Upper lobe of right lung (tissue), 1 donor: ENCODE measurements at regions not wholly inside any gene's neighbourhood (a gene's known extent, or its start where the extent isn't known, plus 50 kb on each side); places are given as distances from the start of the nearest gene placed in this dataset.
"Not testable (repeated sequence)": the region's sequence is repeated elsewhere in the genome, so short reads cannot be mapped to it uniquely, and the experiment has no call there.

Experiments
- ATAC-seq: fragments of 200-7000 bp; cut with Tn5 transposase; one replicate; pipeline ENCODE4 v1.9.1; 2020; ENCODE audit warnings: mild to moderate bottlenecking, moderate library complexity
- DNase-seq: peaks from one replicate; pipeline ENCODE4 v3.0.0-alpha.2; 2020
- H3K27ac ChIP-seq: fragments of 200-600 bp; one replicate; pipeline ENCODE4 v1.8.0; 2022
- H3K27me3 ChIP-seq: fragments of 200-600 bp; one replicate; pipeline ENCODE4 v1.8.0; 2022; ENCODE audit warnings: mild to moderate bottlenecking
- H3K36me3 ChIP-seq: fragments of 200-600 bp; one replicate; pipeline ENCODE4 v1.8.0; 2022
- H3K4me1 ChIP-seq: fragments of 200-600 bp; one replicate; pipeline ENCODE4 v1.8.0; 2022
- H3K4me3 ChIP-seq: fragments of 200-600 bp; one replicate; pipeline ENCODE4 v1.8.0; 2022; ENCODE audit warnings: mild to moderate bottlenecking
- H3K9me3 ChIP-seq: fragments of 200-600 bp; one replicate; pipeline ENCODE4 v1.8.0; 2022
- CTCF ChIP-seq: fragments of 200-600 bp; IDR thresholded peaks from one replicate; pipeline ENCODE4 v1.8.0; 2022; ENCODE audit warnings: antibody characterized with exemption
- intact Hi-C: fragments of 100-400 bp; cut with DNase I; formaldehyde crosslinking; loops from one replicate; pipeline ENCODE4 v1.11.0; 2022
- donor health status: DM: no; HTN: yes; CAD: no; lungs with severe emphysema.

GRCh38 chr14:45799511-45799910 lies 546.5 kb upstream of the MIS18BP1 start:
- Histone ChIP-seq H3K9me3 (no peaks in the 10 kb centered on the region), H3K27me3 (no peaks in the 10 kb centered on the region), H3K4me3 (no peak overlapping the region), H3K27ac (no peak overlapping the region), H3K4me1 (no peaks in the 10 kb centered on the region), H3K36me3 (no peaks in the 10 kb centered on the region)
- DNase-seq (no peak), ATAC-seq (no peak)
- intact Hi-C loops: no loop called here
- TF ChIP-seq CTCF: no peak

DNA sequence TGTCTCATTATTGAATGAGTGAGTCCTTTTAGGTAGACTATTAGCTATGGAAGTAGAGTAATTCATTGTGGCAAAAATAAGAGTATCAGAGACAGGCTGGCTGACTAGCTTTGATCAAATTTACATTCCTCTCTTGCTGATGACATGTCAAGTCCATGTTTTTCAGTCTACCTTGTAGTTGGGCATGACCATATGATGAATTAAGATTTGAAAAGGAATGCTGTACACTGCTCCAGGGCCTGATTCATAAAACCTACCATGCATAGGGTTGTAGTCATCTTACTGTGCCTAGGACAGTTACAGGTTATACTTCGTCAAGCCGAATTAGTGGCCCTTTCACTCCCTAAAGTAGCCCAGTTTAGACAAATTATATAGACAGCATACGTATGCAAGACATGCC lies 545.7 kb upstream of the MIS18BP1 start:
- Histone ChIP-seq H3K9me3 (no peaks in the 10 kb centered on the region), H3K27ac (no peak overlapping the region)
- intact Hi-C loops: no loop called here

GRCh38 chr14:45796006-45796405 lies 543.0 kb upstream of the MIS18BP1 start:
- H3K27me3 ChIP-seq, H3K36me3 ChIP-seq, H3K4me3 ChIP-seq, ATAC-seq, H3K27ac ChIP-seq, H3K9me3 ChIP-seq, intact Hi-C loops, H3K4me1 ChIP-seq, DNase-seq: not testable (repeated sequence)

More for the DNA sequence above, 545.7 kb upstream of the MIS18BP1 start:
- no peak overlapping the region for H3K4me3 ChIP-seq
- no peaks in the 10 kb centered on the region for H3K27me3 ChIP-seq
- no peak for ATAC-seq
- no peak for DNase-seq
- H3K36me3 ChIP-seq: no peaks in the 10 kb centered on the region
- TF ChIP-seq CTCF: no peak
- no peaks in the 10 kb centered on the region for H3K4me1 ChIP-seq

DNA sequence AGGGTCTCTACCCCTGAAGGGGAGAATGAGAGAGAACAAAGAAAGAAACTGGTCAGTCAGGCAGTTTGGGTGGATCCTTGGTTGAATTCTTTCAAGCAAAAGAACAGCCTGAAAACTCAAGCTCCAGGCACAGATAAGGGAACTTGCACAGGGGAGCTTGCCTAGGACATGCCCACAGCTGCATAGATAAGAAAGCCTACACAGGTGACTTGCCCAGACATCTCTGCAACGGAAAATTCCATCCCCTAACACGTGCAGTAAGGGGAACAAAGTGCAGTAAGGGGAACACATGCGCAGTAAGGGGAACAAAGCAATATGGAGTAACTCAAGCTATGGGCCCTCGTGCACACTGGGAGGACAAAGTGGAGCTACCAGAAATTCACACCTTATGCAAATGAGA lies 540.1 kb upstream of the MIS18BP1 start:
- no peak for TF ChIP-seq CTCF
- intact Hi-C loops: no loop called here
- H3K36me3 ChIP-seq: no peaks in the 10 kb centered on the region
- H3K4me3 ChIP-seq: no peak overlapping the region
- DNase-seq (no peak), ATAC-seq (no peak)
- no peak overlapping the region for H3K27ac ChIP-seq
- no peaks in the 10 kb centered on the region for H3K27me3 ChIP-seq
- peaks cover 4% of the 10 kb centered on the region for H3K9me3 ChIP-seq
- H3K4me1 ChIP-seq: no peaks in the 10 kb centered on the region

DNA sequence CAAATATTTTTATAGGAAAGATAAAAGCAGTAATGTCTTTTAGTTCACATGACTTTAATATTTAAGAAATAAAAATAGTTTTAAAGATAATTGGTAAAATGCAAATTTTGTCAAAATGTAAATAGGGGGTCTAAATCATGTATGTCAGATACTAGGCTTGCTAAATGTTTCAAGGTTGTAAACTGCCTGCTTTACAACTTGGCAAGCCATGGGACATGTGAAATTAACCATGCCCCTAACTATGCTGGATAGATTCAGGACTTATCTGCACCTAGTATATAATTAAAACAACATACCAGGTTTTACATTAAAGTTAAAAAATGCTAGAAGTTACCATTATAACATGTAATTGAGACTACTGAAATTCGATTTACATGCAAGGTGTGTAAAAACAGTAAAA lies 537.3 kb upstream of the MIS18BP1 start:
- Histone ChIP-seq H3K36me3 (no peaks in the 10 kb centered on the region), H3K9me3 (peaks cover 4% of the 10 kb centered on the region), H3K4me3 (no peak overlapping the region), H3K27ac (no peak overlapping the region), H3K4me1 (no peaks in the 10 kb centered on the region), H3K27me3 (no peaks in the 10 kb centered on the region)
- intact Hi-C loops: no loop called here
- no peak for TF ChIP-seq CTCF
- DNase-seq (no peak), ATAC-seq (no peak)

GRCh38 chr14:45787167-45787566 lies 534.2 kb upstream of the MIS18BP1 start:
- H3K4me3 ChIP-seq: no peak overlapping the region
- H3K36me3 ChIP-seq: no peaks in the 10 kb centered on the region
- intact Hi-C loops: no loop called here
- ATAC-seq (no peak), DNase-seq (no peak)
- peaks cover 4% of the 10 kb centered on the region for H3K9me3 ChIP-seq
- no peak overlapping the region for H3K27ac ChIP-seq
- H3K27me3 ChIP-seq: no peaks in the 10 kb centered on the region
- H3K4me1 ChIP-seq: no peaks in the 10 kb centered on the region
- no peak for TF ChIP-seq CTCF
